NOMO-1 (cell line): ENCODE measurements at regions not wholly inside any gene's neighbourhood (a gene's known extent, or its start where the extent isn't known, plus 50 kb on each side); places are given as distances from the start of the nearest gene placed in this dataset.
"Not testable (repeated sequence)": the region's sequence is repeated elsewhere in the genome, so short reads cannot be mapped to it uniquely, and the experiment has no call there.

Source experiments
- DNase-seq, 2 experiments: peaks; one replicate each; lab custom pipeline; 2025; ENCODE audit not compliant: unreplicated experiment in 2 of 2; lab: John Stamatoyannopoulos, UW

DNA sequence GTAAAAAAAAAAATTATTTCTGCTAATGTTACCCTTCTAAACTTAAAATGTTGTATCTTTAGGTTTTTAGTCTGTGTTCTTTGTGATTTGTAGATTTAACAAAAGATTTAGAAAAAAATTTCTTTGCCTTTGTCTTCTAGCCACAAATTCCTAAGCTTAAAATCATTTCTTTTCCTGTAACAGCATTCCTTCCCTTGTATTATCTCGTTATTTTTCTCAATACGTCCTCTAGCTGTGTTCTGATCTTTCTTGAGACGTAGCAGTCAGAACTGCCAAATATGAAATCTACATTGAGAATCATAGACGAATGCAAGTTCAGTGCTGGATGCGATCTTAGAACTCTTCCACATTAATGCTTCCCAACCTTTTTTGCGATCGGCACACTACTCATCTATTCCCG, 283.1 kb downstream of the UTRN start:
- no peak for DNase-seq

DNA sequence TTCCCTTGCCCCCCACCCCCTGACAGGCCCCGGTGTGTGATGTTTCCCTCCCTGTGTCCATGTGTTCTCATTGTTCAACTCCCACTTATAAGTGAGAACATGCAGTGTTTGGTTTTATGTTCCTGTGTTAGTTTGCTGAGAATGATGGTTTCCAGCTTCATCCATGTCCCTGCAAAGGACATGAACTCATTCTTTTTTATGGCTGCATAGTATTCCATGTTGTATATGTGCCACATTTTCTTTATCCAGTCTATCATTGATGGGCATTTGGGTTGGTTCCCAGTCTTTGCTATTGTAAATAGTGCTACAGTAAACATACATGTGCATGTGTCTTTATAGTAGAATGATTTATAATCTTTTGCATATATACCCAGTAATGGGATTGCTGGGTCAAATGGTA, 287.4 kb downstream of the UTRN start:
- DNase-seq: not testable (repeated sequence)

DNA sequence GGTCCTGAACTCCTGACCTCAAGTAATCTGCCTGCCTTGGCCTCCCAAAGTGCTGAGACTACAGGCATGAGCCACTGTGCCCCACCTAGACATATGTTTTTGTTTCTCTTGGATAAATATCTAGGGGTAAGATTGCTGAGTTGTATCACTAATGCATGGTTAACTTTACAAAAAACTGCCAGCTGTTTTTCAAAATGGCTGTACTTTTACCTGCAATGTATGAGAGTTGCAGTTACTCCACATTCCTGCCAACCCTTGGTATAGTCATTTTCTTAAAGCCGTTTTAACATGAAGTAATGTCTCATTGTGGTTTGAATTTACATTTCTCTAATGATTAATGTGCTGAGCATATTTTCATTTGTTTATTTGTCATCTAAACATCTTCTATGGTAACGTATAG, 289.7 kb downstream of the UTRN start:
- DNase-seq: no peak

DNA sequence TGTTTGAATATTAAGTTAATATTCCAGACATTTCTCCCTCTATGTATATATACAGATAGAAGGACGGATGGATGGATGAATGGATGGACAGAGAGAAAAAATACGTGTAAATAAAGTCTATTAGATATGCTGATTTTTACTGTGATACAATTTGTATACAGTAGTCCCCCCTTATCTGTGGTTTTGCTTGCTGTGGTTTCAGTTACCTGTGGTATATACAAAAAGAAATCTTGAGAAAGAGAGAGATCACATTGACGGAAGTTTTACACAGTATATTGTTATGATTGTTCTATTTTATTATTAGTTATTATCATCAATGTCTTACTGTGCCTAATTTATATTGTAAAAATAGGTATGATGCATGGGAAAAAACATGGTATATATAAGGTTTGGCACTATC, 290.2 kb downstream of the UTRN start:
- no peak for DNase-seq

DNA sequence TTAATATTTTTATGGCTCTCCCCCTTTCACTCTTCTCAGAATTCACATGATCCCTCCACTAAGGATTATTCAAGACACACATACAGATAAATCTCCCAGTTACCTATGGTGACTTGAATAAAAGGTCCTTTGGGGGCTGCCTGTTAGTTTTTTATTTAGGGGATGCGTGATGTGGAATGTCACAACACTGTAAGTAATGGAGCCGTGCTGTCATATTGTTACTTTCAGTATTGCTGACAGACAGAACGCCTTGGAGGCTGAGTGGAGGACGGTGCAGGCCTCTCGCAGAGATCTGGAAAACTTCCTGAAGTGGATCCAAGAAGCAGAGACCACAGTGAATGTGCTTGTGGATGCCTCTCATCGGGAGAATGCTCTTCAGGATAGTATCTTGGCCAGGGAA, 291.7 kb downstream of the UTRN start:
- DNase-seq: no peak

DNA sequence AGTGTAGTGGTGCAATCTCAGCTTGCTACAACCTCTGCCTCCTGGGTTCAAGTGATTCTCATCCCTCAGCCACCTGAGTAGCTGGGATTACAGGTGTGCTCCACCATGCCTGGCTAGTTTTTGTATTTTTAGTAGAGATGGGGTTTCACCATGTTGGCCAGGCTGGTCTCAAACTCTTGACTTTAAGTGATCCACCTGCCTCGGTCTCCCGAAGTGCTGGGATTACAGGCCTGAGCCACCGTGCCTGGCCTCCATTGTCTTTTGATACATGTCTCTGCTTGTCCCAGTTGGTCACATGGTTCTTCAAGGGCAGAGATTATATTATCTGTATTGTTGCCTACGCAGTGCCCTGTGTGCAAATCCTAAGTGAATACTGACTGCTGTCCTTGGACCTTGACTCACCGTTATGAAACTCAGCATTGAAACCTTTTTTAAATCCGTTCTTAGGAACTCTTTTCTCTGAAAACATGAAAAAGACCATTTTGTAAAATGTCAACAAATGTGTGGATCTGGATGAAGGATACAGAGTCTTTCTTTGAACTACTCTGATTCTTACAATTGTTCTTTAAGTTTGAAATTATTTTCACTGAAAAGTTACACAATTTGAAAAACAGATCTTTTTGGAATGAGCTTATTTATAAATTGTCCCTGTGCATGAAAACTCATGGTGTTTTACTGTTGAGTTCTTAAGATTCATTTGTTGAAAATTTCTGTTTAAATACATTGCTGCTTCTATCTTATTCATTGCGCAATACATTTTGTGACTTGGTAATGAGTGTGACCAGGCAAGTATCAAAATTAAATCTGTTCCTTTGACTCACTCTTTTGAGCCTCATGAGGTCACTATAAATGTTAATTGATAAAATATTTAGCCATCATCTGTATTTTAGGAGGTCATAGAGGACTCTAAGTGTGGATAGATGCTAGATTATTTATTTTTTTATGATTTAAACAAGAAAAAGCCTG, 293.5 kb downstream of the UTRN start:
- no peak for DNase-seq

DNA sequence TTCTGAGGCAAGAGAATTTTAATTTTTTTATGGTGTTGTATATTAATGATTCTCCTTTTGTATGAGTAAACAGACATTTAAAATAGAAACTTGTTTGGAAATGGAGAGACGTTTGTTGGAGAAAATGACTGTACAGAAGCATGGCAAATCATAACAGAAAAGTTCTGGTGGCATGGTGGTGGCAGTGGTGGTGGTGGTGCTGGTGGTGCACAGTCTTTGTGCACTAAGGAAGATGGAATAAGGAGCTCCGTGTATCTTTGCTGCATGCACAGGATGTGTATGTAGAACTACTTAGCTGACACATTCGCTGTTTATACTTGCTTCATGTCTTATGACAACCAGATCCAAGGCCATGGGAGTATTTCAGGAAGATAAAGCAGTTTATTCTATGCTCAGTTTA, 294.9 kb downstream of the UTRN start:
- DNase-seq: no peak

DNA sequence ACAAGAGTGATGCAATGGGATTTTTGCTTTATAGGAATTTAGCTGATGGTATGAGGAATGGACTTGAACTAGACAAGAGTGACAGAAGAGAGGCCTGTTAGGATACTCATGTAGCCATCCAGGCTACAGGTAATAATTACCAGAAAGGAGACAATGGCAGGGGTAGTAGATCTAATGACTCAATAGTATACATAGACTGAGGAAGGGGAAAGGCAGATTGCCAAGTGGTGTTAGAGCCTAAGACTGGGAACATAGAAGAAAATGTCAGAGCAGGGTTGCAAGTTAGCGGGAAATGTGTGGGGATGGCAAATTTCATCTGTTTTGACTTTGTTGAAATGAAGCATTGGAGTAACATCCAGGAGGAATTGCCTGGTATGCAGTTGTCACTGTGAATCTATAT, 295.6 kb downstream of the UTRN start:
- DNase-seq: no peak

DNA sequence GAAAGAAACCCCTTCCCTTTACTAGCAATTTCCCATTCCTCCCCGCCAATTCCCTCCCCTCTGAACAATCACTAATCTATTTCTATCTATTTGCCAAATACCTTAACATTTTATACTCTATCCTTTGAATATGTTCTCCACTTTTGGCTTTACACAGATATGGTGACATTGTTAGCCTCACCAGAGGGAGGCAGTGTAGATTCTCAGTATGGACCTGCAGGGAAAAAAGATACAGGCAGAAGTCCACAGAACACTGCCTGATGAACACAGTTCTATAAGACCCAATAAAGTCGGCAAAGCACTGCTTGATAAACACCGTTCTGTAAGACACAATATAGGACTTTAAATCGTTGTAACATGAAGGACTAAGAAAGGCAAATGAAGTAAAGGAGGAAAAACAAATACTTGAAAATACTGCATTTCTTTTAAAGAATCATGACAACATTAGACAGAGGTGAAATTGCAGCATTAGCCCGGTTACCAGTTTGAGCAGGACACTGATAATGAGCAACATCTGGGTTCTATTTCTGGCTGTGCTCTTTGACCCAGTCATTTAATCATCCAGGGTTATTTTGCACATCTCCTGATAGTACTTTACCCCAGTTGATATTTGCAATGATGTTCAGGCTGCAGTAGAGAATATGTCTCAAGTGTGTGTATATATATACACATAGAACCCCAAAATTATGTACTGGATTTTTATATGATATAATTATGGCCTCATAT, 296.8 kb downstream of the UTRN start:
- DNase-seq: peak in 1 of 2 experiments; percentile 32

DNA sequence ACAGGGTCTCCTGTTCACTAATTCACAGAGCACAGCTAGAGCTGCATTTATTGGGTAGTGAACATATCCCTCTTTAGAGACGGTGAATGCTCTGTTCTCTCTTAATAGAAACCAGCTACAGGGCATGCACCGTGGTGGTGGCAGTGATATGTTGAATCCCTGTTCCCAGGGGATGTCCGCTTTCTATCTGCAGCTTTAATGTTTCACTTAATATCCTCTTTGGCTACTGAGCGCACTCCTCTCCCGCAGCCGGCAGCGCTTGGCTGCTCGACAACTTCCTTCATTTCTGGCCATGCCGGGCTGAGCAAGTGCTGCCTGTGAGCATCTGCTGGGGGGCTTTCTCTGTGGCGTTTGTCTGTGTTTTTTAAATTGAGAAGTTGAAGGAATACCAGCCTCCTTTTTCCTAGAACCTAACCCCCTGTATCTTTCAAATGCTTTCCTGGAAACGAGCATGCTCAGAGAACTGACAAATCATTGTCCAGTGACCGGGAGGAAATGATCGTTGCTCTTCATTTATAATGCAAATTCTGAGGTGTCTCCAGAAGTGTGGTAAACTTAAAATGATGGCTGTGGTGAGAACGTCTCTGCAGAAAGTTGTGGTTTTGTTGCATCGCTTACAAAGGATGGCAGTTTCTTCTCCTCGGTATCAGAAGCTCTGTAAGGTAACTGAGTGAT, 297.9 kb downstream of the UTRN start:
- peak; percentile 71 to 87 for DNase-seq

DNA sequence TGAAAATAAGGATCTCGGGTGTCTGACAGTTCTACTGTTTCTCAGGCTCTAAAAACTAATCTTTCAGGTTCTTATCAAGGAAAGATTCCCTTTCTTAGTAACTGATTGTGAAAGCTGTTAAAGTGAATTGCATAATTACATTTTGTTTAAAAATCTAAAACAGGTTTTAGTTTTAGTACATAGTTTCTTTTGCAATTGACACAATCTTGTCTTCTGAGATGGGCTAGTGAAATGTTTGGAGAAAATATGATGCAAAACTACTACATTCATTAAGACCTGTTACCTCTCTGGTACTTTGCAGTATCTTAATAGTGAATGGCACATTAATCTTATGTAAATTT, 298.4 kb downstream of the UTRN start:
- DNase-seq: no peak

DNA sequence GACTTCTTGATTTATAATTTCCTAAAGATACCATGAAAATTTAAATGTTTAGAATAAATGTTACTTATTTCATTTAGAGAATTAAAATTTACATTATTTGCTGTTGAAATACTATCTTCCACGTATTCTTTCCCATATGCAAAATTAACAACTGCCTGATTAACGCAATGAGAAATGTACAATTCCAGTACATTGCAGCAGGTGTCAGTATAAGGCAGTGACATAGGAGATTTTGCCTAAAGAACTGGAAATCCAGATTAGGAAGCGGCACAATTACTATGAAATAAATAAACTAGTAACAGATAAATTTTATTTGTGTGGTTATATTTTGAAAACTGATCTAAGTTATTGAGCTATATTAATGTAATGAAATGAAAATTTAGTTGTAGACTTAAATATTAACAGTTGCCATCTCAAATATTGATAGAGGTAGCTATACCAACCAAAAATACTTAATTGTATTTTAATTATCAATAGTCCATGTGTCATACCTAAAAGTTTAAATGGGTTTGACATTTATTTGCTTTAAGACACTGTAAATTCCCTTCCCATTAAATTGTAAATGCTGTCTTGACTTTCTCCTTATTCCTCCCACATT, 300.2 kb downstream of the UTRN start:
- peak; percentile 50 to 73 for DNase-seq

DNA sequence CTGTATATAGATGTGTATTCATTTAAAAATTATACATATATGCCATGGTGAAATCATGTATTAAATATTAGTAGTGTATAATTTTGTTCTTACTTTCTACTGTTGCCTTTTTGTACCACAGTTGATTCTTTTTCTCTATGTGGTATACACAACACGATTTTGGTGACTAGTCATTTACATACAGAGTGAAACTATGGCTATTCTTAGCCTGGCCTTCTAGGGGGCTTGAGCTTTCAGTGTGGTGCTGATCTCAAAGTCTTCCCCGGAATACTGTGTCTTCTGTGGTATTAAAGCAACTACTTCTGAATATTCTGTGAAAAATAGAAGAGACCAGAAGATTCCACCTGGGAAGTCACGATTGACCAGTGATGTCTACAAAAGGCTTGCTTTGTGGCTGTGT, 301.9 kb downstream of the UTRN start:
- DNase-seq: no peak

DNA sequence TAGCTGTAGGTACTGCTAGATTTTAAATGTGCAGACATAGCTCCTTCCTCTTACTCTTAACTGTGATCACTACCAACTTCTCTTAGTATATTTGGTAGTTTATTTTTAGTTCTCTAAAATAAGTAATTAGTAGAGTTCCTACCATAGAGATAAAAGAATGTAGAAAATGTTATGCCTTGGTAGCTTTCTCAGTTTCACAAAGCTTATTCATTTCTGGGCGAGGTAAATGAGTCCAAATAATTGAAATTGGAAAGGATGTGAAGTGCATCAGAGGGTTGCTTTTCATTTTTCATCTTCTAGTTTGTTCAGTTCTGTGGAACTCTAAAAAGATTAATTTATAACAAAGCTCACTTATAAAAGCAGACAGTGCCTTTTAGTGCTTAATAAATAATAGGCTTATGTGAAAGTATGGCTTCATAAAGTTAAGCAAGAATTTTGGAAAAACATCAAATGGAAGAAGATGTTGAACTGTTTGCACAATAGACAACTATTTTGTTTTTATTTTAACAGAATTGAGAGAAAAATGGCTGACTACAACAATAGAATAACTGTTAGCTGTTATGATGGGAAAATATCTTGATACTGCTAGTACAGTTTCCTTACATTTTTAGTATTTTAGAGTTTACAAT, 303.7 kb downstream of the UTRN start:
- DNase-seq: no peak

DNA sequence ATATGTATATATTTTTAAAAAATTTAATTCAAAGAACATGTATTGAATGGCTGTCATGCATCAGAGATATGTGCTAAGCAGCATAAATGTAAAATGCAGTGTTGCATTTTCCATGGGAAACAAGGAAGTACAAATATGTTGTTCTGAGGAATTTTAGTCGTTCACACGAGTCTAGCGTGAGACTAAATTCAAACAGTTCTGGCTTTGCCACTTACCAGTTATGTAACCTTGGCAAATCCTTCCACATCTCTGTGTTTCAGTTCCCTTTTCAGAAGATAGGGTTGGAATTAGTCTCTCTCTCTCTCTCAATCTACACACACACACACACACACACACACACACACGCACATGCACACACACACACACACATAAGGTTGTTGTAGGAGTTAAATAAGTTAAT, 305.4 kb downstream of the UTRN start:
- peak; percentile 62 to 92 for DNase-seq

DNA sequence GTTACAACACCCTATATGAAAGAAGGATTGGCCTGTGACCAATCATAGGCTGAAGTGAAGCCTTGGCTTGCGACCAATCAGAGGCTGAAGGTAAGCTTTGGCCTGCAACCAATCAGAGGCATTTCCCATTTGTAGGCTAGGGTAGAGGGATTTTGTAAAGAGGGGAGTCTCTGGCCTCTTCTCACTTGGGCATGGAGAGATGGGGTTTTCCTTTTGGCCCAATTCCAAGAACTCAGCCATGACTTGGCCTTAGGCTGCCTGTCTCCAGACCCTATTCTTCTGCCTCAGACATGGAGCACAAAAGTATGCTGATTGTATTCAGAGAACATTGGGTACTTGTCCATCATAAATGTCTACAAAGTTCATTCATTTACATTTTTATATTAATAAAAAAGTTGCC, 308.3 kb downstream of the UTRN start:
- DNase-seq: no peak

DNA sequence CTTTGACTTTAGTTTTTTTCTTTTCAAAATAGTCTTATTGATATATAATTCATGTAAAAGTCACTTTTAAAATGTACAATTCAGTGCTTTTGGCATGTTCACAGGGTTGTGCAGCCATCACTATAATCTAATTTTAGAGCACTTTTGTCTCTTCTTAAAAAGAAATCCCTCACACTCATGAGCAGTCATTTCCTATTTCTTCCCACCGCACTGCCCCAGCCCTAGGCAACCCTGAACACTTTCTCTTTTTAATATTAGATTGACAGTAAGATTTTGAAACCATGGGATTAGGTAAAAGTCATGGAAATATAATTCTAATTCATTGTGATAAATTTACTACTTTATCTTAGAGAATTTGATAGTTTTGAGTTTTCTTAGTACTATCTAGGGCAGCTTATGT, 309.4 kb downstream of the UTRN start:
- peak in 1 of 2 experiments; percentile 18 for DNase-seq

DNA sequence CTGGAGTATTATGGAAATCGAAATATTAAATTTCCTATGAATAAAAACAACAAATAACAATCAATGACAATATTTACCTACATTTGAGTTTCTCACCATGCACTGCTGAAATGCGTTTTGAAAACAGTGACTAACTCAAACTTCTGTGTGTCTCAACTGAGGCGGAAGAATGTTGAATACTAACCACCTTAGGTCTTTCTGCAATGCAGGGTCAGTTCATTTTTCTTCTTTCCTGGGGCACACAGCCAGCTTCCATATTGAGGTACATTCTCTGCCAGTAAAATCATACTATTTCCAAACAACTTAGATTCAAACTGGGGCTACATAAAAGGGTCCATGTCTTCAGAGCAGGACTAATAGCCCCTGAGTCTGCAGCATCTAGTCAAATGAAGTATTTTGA, 310.1 kb downstream of the UTRN start:
- no peak for DNase-seq

DNA sequence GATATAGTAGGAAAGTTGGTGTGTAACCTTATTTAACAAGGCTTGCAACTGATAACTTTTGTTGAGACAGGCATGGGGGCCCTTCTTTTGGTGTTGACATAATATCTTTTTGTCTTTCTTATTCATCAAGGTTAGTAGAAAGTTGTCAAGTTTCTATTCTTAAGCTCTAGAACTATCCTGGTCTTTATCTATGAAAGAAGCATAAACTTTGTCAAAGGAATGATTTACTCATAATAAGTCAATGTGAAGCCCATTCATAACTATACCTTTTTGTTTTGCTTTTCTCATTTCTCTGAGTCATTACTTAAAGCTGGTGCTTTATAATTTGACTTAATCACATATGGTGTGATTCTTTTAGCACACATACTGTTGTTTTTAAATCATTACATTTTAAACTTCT, 312.4 kb downstream of the UTRN start:
- DNase-seq: no peak

DNA sequence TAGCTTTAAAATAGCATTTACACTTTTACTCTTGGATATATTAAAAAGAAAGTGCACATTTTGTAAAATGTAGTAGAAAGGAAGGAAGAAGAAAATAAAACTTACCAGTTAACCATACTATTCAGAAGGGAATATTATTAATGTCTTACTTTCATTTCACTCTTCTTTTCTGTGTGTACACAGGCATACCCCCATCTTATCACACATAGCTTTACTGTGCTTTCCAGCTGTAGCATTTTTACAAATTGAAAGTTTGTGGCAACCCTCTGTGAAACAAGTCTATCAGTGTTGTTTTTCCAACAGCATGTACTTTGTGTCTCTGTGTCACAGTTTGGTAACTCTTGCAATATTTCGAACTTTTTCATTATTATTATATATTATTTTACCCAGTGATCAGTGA, 314.5 kb downstream of the UTRN start:
- DNase-seq: no peak

DNA sequence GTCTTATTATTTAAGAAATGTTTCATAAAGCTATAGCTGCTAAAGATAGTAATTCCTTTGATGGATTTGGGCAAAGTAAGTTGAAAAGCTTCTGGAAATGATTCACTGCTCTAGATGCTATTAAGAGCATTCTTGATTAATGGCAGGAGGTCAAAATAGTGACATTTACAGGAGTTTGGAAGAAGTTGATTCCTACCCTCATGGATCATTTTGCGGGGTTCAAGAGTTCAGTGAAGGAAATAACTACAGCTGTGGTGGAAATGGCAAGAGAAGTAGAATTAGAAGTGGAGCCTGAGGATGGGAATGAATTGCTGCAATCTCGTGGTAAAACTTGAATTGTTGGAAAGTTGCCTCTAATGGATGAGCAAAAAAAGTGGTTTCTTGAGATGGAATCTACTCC, 316.1 kb downstream of the UTRN start:
- no peak for DNase-seq
